ENCODE measurements at regions not wholly inside any gene's neighbourhood (a gene's known extent, or its start where the extent isn't known, plus 50 kb on each side); places are given as distances from the start of the nearest gene placed in this dataset.

GRCh38 chr2:15861898-15862297 lies 78.5 kb upstream of the MYCN start:
- Histone ChIP-seq H3K4me1 (no peaks in the 10 kb centered on the region), H3K9me3 (no peaks in the 10 kb centered on the region), H3K27me3 (no peaks in the 10 kb centered on the region), H3K27ac (no peak overlapping the region), H3K36me3 (replicated peaks in 1 of 2; ENCODE audit: insufficient read depth in 1 of 2, low read depth in 2 of 2) (no peaks in the 10 kb centered on the region), H3K4me3 (no peak overlapping the region)
- intact Hi-C loops (cut with DNase I), result no loop called here
- ATAC-seq, result no peak
- TF ChIP-seq, protein P1, sequence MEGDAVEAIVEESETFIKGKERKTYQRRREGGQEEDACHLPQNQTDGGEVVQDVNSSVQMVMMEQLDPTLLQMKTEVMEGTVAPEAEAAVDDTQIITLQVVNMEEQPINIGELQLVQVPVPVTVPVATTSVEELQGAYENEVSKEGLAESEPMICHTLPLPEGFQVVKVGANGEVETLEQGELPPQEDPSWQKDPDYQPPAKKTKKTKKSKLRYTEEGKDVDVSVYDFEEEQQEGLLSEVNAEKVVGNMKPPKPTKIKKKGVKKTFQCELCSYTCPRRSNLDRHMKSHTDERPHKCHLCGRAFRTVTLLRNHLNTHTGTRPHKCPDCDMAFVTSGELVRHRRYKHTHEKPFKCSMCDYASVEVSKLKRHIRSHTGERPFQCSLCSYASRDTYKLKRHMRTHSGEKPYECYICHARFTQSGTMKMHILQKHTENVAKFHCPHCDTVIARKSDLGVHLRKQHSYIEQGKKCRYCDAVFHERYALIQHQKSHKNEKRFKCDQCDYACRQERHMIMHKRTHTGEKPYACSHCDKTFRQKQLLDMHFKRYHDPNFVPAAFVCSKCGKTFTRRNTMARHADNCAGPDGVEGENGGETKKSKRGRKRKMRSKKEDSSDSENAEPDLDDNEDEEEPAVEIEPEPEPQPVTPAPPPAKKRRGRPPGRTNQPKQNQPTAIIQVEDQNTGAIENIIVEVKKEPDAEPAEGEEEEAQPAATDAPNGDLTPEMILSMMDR (IDR thresholded peaks at IDR 0.05), result no peak
- no peak for TF ChIP-seq POLR2A (IDR thresholded peaks at IDR 0.05)
- WGBS, 2 donors, result 84 to 97% methylated on average over 1 of the region's 1 CpG
- no peak for DNase-seq

GRCh38 chr2:15863089-15863488 lies 77.3 kb upstream of the MYCN start:
- Histone ChIP-seq H3K36me3 (replicated peaks in 1 of 2; ENCODE audit: insufficient read depth in 1 of 2, low read depth in 2 of 2) (no peaks in the 10 kb centered on the region), H3K27me3 (no peaks in the 10 kb centered on the region), H3K4me3 (no peak overlapping the region), H3K9me3 (no peaks in the 10 kb centered on the region), H3K4me1 (no peaks in the 10 kb centered on the region), H3K27ac (no peak overlapping the region)
- 39 to 46% methylated on average over 2 of the region's 2 CpGs for WGBS, 2 donors
- intact Hi-C loops (cut with DNase I), result no loop called here
- TF ChIP-seq, protein P1 (IDR thresholded peaks at IDR 0.05), result no peak
- no peak for TF ChIP-seq POLR2A (IDR thresholded peaks at IDR 0.05)
- ATAC-seq, result no peak
- no peak for DNase-seq

GRCh38 chr2:15863494-15864175 lies 76.7 kb upstream of the MYCN start:
- intact Hi-C loops (cut with DNase I), result no loop called here
- no peaks in the 10 kb centered on the region for H3K36me3 ChIP-seq (replicated peaks in 1 of 2; ENCODE audit: insufficient read depth in 1 of 2, low read depth in 2 of 2)
- H3K4me3 ChIP-seq, result no peak overlapping the region
- H3K27me3 ChIP-seq, result no peaks in the 10 kb centered on the region
- DNase-seq, result no peak
- ATAC-seq, result no peak
- WGBS, 2 donors, result 77 to 80% methylated on average over 5 of the region's 5 CpGs
- TF ChIP-seq POLR2A (IDR thresholded peaks at IDR 0.05), result no peak
- TF ChIP-seq, protein P1 (IDR thresholded peaks at IDR 0.05), result no peak
- no peaks in the 10 kb centered on the region for H3K9me3 ChIP-seq
- no peak overlapping the region for H3K27ac ChIP-seq
- no peaks in the 10 kb centered on the region for H3K4me1 ChIP-seq

- no peak overlapping the region for H3K27ac ChIP-seq
- H3K4me1 ChIP-seq, result no peaks in the 10 kb centered on the region
- H3K9me3 ChIP-seq, result no peaks in the 10 kb centered on the region
- H3K36me3 ChIP-seq (replicated peaks in 1 of 2; ENCODE audit: insufficient read depth in 1 of 2, low read depth in 2 of 2), result no peaks in the 10 kb centered on the region
- WGBS, 2 donors, result 51 to 57% methylated on average over 3 of the region's 3 CpGs
- TF ChIP-seq POLR2A (IDR thresholded peaks at IDR 0.05), result no peak
- TF ChIP-seq, protein P1 (IDR thresholded peaks at IDR 0.05), result no peak
- intact Hi-C loops (cut with DNase I), result no loop called here
- no peaks in the 10 kb centered on the region for H3K27me3 ChIP-seq
- no peak for DNase-seq
- no peak for ATAC-seq
- no peak overlapping the region for H3K4me3 ChIP-seq
These were observed 76.1 kb upstream of the MYCN start for GRCh38 chr2:15864176-15864769.

GRCh38 chr2:15865923-15866322 lies 74.4 kb upstream of the MYCN start:
- no peak overlapping the region for H3K4me3 ChIP-seq
- no peaks in the 10 kb centered on the region for H3K36me3 ChIP-seq (replicated peaks in 1 of 2; ENCODE audit: insufficient read depth in 1 of 2, low read depth in 2 of 2)
- DNase-seq, result no peak
- ATAC-seq, result no peak
- intact Hi-C loops (cut with DNase I), result no loop called here
- 64 to 70% methylated on average over 1 of the region's 1 CpG for WGBS, 2 donors
- no peaks in the 10 kb centered on the region for H3K27me3 ChIP-seq
- TF ChIP-seq, protein P1 (IDR thresholded peaks at IDR 0.05), result no peak
- TF ChIP-seq POLR2A (IDR thresholded peaks at IDR 0.05), result no peak
- no peaks in the 10 kb centered on the region for H3K4me1 ChIP-seq
- no peaks in the 10 kb centered on the region for H3K9me3 ChIP-seq
- H3K27ac ChIP-seq, result no peak overlapping the region

Measured in body of pancreas (tissue), 4 donors.